Testis (tissue), 2 donors: ENCODE measurements at regions not wholly inside any gene's neighbourhood (a gene's known extent, or its start where the extent isn't known, plus 50 kb on each side); places are given as distances from the start of the nearest gene placed in this dataset.

ENCODE experiments used
- CTCF ChIP-seq, 3 experiments: fragments of 450-650 bp in 2 of 3; fragments of 200-600 bp in 1 of 3; sonication (generic) in 1 of 3; IDR thresholded peaks; one replicate each; pipeline ENCODE4 v1.5.1; 2016 to 2019; ENCODE audit warnings: antibody characterized with exemption in 3 of 3, mild to moderate bottlenecking in 2 of 3, moderate library complexity in 1 of 3
- POLR2A ChIP-seq: fragments of 450-650 bp; IDR thresholded peaks from one replicate; pipeline ENCODE4 v1.6.1; 2017; ENCODE audit warnings: antibody characterized with exemption, mild to moderate bottlenecking, moderate library complexity

GRCh38 chr1:217193151-217193550 is 437.7 kb downstream of the GPATCH2 start:
- TF ChIP-seq CTCF (IDR thresholded peaks at IDR 0.05), result no peak
- no peak for TF ChIP-seq POLR2A
